Brain microvascular endothelial cell (primary cell): ENCODE measurements at regions not wholly inside any gene's neighbourhood (a gene's known extent, or its start where the extent isn't known, plus 50 kb on each side); places are given as distances from the start of the nearest gene placed in this dataset.

Source experiments
- DNase-seq: peaks from one replicate; pipeline ENCODE4 v3.0.0-alpha.2; 2020
- H3K27ac ChIP-seq: fragments of 250-450 bp; sonication (Bioruptor Pico); 2 replicates; pipeline ENCODE4 v1.5.1; 2020; ENCODE audit warnings: mild to moderate bottlenecking, moderate library complexity
- H3K27me3 ChIP-seq: fragments of 250-450 bp; sonication (Bioruptor Pico); replicated peaks from 2 replicates; pipeline ENCODE4 v1.5.1; 2020; ENCODE audit warnings: mild to moderate bottlenecking
- H3K36me3 ChIP-seq: fragments of 250-450 bp; sonication (Bioruptor Pico); replicated peaks from 2 replicates; pipeline ENCODE4 v1.5.1; 2020; ENCODE audit warnings: mild to moderate bottlenecking
- H3K4me3 ChIP-seq: 2 replicates; pipeline ENCODE4 v1.5.1; 2011; ENCODE audit warnings: low read depth, mild to moderate bottlenecking, control low read depth, low read length, moderate library complexity
- in situ Hi-C: cut with HindIII; loops from 2 replicates; pipeline ENCODE4 v1.10.0; 2017; ENCODE audit warnings: low sequenced_read_pairs, low pct_ligation_motif_present
- TF ChIP-seq, protein P1 (sequence below): IDR thresholded peaks from 2 replicates; pipeline ENCODE4 v1.5.1; 2011; ENCODE audit warnings: low read depth, mild to moderate bottlenecking, moderate library complexity, low read length, control low read depth, inconsistent platforms; ENCODE audit errors: missing control alignments

DNA sequence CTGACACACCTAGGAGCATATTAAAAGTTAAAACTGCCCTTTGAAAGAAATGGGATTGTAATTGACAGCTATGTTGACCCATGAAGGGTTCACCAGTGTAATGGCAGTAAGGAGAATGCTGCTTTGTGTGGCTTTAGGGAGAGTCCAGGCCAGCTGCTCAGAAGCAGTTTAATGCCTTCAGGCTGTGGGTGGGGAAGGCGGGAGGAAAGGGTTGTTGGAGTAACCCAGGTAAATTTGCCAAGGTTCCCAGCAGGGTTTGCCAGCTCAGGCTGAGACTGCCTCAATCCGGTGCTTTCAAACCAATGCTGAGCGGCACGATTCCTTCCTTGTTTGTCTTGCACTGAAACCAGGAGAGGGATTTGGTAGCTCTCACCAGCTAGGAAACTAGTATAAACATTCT is 637.2 kb downstream of the INHBA start:
- no peaks in the 10 kb centered on the region for H3K27me3 ChIP-seq
- H3K36me3 ChIP-seq, result no peaks in the 10 kb centered on the region
- H3K27ac ChIP-seq, result no peak overlapping the region
- no peak overlapping the region for H3K4me3 ChIP-seq
- TF ChIP-seq, protein P1, sequence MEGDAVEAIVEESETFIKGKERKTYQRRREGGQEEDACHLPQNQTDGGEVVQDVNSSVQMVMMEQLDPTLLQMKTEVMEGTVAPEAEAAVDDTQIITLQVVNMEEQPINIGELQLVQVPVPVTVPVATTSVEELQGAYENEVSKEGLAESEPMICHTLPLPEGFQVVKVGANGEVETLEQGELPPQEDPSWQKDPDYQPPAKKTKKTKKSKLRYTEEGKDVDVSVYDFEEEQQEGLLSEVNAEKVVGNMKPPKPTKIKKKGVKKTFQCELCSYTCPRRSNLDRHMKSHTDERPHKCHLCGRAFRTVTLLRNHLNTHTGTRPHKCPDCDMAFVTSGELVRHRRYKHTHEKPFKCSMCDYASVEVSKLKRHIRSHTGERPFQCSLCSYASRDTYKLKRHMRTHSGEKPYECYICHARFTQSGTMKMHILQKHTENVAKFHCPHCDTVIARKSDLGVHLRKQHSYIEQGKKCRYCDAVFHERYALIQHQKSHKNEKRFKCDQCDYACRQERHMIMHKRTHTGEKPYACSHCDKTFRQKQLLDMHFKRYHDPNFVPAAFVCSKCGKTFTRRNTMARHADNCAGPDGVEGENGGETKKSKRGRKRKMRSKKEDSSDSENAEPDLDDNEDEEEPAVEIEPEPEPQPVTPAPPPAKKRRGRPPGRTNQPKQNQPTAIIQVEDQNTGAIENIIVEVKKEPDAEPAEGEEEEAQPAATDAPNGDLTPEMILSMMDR, result no peak
- no peak for DNase-seq
- in situ Hi-C loops, result no loop called here

DNA sequence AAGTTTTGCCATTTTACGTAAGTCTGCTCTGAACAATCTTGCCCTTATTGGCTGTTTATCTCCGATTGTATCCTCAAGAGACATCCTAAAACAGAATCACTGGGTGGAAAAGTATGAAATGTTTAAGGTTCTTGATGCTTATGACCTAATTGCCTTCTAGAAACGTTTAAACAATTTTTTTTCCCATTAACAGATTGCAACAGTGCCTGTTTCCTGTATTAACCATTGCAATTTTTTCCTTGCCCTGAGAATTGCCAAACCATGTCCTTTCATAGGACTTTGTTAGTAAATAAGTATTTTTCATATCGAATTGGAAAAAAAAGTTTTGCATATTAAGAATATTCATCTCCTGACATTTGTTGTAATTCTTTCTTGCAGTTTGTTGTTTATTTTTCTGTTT is 639.8 kb downstream of the INHBA start:
- TF ChIP-seq, protein P1, result no peak
- in situ Hi-C loops, result no loop called here
- H3K36me3 ChIP-seq, result no peaks in the 10 kb centered on the region
- no peak overlapping the region for H3K27ac ChIP-seq
- no peak for DNase-seq
- H3K27me3 ChIP-seq, result no peaks in the 10 kb centered on the region
- H3K4me3 ChIP-seq, result no peak overlapping the region

DNA sequence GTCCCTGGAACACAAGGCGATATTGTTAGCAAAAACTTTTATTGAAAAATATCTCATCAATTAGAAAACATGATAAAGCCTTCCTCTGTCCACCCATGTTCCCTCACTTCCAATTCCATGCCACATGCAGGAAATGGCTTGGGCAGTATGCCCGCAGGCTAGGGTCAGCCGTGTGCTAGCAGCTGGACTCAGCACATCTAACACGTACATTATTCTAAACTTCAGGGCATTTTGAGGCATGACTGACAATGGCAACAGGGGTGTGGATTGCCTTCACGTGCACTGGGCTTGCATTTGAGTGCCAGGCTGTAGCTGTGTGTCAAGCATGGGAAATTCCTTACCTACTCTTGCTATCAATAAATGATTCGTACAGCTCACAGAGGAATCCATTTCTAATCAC is 642.1 kb downstream of the INHBA start:
- in situ Hi-C loops, result no loop called here
- Histone ChIP-seq H3K36me3 (no peaks in the 10 kb centered on the region), H3K27me3 (no peaks in the 10 kb centered on the region), H3K4me3 (no peak overlapping the region), H3K27ac (no peak overlapping the region)
- no peak for DNase-seq
- TF ChIP-seq, protein P1, result no peak

- in situ Hi-C loops, result no loop called here
- Histone ChIP-seq H3K4me3 (no peak overlapping the region), H3K36me3 (no peaks in the 10 kb centered on the region), H3K27me3 (no peaks in the 10 kb centered on the region), H3K27ac (no peak overlapping the region)
- TF ChIP-seq, protein P1, result no peak
- DNase-seq, result no peak
Measured at GRCh38 chr7:41059796-41060195, 643.1 kb downstream of the INHBA start.

- no peak overlapping the region for H3K27ac ChIP-seq
- H3K4me3 ChIP-seq, result no peak overlapping the region
- TF ChIP-seq, protein P1, result no peak
- no peaks in the 10 kb centered on the region for H3K27me3 ChIP-seq
- in situ Hi-C loops, result no loop called here
- H3K36me3 ChIP-seq, result no peaks in the 10 kb centered on the region
- DNase-seq, result no peak
Measured at GRCh38 chr7:41058986-41059741, 643.7 kb downstream of the INHBA start.
